ENCODE measurements at regions not wholly inside any gene's neighbourhood (a gene's known extent, or its start where the extent isn't known, plus 50 kb on each side); places are given as distances from the start of the nearest gene placed in this dataset.
"Not testable (repeated sequence)": the region's sequence is repeated elsewhere in the genome, so short reads cannot be mapped to it uniquely, and the experiment has no call there.

DNA sequence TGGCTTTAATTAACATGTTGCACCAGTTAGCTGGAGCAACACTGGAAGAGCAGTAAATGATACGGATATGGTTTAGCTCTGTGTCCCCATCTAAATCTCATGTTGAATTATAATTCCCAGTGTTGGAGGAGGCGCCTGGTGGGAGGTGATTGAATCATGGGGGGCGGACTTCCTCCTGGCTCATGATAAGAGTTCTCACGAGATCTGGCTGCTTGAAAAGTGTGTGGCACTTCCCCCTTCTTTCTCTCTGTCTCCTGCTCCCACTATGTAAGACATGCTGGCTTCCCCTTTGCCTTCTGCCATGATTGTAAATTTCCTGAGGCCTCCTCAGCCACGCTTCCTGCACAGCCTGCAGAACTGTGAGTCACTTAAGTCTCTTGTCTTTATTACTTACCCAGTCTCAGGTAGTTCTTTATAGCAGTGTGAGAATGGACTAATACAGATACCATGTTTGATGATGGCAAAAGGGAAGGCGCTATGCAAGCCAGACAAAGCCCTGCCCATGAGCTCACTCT lies 963.6 kb downstream of the SOCS6 start:
- Histone ChIP-seq H3K36me3 (ENCODE audit: control insufficient read depth, insufficient read depth, low read length) (no peaks in the 10 kb centered on the region), H3K27me3 (ENCODE audit: control insufficient read depth, insufficient read depth, low read length) (no peaks in the 10 kb centered on the region)

DNA sequence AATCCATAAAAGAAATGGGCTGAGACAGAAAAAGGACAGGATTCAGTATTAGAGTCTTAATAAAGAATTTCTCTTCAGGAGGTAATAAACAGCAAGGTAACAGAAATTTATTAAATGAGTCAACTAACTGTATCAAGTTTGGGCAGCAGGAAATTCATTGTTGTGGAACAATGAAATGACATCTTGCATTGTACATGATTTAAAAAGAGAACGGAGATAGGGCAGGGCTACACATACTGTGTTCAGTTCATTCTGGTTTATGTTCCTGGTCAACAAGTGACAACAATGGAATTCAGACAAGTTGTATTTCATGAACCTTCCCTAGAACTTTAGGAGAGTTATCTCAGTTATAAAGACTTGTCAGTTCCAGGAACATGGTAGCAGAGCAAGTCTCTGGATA lies 961.3 kb downstream of the SOCS6 start:
- no peaks in the 10 kb centered on the region for H3K4me1 ChIP-seq (ENCODE audit: control insufficient read depth, insufficient read depth, low read length)
- no peak overlapping the region for H3K4me3 ChIP-seq (ENCODE audit: low read length)
- H3K27me3 ChIP-seq (ENCODE audit: control insufficient read depth, insufficient read depth, low read length): no peaks in the 10 kb centered on the region
- no peak overlapping the region for H3K9ac ChIP-seq (ENCODE audit: low read length)
- no peak overlapping the region for H3K27ac ChIP-seq (ENCODE audit: low read depth, low read length)
- no peaks in the 10 kb centered on the region for H3K36me3 ChIP-seq (ENCODE audit: control insufficient read depth, insufficient read depth, low read length)

More for the DNA sequence above, 963.6 kb downstream of the SOCS6 start:
- Histone ChIP-seq H3K9ac (ENCODE audit: low read length) (no peak overlapping the region), H3K4me3 (ENCODE audit: low read length) (no peak overlapping the region), H3K4me1 (ENCODE audit: control insufficient read depth, insufficient read depth, low read length) (no peaks in the 10 kb centered on the region), H3K27ac (ENCODE audit: low read depth, low read length) (no peak overlapping the region)

DNA sequence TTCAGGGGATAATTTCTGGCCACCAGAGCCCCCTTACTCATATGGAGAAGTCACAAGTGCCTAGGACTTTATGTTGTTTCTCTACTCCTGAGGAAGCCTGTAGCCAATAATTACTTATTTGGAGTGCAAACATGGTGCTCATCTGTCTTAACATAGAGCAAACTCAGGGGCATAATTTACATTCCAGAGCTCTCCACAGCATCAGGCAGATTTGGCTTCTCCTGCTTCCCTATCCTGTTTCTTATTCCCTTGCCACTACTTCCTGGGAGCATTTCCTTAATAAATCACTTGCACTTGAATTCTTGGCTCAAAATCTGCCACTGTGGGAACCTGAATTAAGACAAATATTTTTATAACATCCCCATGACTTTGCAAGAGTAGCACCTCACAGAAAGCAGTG lies 960.9 kb downstream of the SOCS6 start:
- Histone ChIP-seq H3K4me3 (ENCODE audit: low read length) (no peak overlapping the region), H3K36me3 (ENCODE audit: control insufficient read depth, insufficient read depth, low read length) (no peaks in the 10 kb centered on the region), H3K9ac (ENCODE audit: low read length) (no peak overlapping the region), H3K4me1 (ENCODE audit: control insufficient read depth, insufficient read depth, low read length) (no peaks in the 10 kb centered on the region), H3K27ac (ENCODE audit: low read depth, low read length) (no peak overlapping the region), H3K27me3 (ENCODE audit: control insufficient read depth, insufficient read depth, low read length) (no peaks in the 10 kb centered on the region)

DNA sequence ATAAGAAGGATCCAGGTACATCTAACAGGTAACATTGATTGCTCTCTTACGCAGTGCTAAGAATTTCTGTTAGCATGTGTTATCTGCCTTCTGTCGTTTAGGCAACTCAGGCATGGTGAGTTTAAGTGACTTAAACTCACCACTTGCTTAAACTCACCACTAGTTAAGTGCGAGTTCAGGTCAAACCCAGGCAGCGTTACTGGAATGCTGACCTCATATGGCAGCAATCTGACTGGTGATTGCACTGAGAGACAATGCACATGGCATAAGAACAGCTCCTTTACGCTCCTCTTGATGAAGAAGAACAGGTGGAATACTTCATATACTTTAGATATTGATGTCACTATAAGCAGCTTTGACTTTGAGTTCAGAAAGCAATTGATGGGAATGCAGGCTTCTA lies 954.1 kb downstream of the SOCS6 start:
- Histone ChIP-seq H3K4me3 (ENCODE audit: low read length) (no peak overlapping the region), H3K27me3 (ENCODE audit: control insufficient read depth, insufficient read depth, low read length) (no peaks in the 10 kb centered on the region), H3K27ac (ENCODE audit: low read depth, low read length) (no peak overlapping the region), H3K36me3 (ENCODE audit: control insufficient read depth, insufficient read depth, low read length) (no peaks in the 10 kb centered on the region), H3K4me1 (ENCODE audit: control insufficient read depth, insufficient read depth, low read length) (no peaks in the 10 kb centered on the region), H3K9ac (ENCODE audit: low read length) (no peak overlapping the region)

DNA sequence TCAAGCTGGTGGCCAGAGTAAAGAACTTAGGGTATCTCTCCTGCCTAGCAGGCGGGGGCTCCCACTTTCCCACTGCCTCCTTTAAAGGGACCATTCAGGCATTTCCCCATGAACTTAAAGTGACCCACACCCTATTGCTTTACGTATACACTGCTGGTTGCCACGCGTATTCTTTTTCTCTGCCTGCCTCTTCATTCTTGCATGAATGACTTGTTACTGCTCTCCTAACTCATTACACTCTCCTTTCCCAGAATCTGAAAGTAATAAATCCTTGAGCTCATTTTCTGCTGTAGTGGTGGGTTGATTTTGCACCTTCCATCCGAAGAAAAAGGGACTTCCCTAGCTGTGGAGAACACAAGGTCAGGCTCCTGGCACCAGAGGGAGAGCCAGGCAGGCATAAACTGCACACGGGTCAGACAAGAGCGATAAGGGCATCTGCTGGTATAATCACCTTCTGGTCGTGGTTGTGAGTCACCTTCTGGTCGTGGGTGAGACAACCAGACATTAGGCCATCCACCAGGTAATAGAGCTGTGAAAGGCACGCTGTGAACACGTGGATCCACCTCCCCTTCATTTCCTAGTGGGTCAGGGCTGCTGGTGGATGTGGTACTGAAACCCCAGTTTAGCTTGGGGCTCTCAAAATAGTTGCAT lies 950.3 kb downstream of the SOCS6 start:
- no peaks in the 10 kb centered on the region for H3K36me3 ChIP-seq (ENCODE audit: control insufficient read depth, insufficient read depth, low read length)
- no peak overlapping the region for H3K27ac ChIP-seq (ENCODE audit: low read depth, low read length)
- H3K9ac ChIP-seq (ENCODE audit: low read length): no peak overlapping the region
- no peak overlapping the region for H3K4me3 ChIP-seq (ENCODE audit: low read length)
- no peaks in the 10 kb centered on the region for H3K27me3 ChIP-seq (ENCODE audit: control insufficient read depth, insufficient read depth, low read length)
- no peaks in the 10 kb centered on the region for H3K4me1 ChIP-seq (ENCODE audit: control insufficient read depth, insufficient read depth, low read length)

DNA sequence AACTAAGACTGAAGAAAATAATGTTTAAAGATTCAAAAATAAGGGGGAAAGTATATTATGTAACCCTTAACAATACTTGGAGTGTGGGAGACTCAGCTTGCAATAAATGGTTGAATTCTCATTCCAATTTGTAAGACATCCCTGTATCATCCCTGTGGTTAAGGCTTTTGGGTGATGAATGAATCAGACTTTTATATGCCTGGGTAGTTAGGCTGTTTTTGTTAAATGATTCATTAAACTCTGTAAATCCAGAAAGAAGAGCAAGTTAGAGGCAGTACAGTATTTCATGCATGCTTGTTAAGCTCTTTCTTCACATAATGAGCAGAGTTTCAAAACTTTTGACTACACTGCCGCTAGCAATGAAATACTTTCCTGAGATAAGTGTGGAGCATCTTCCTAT lies 948.8 kb downstream of the SOCS6 start:
- Histone ChIP-seq H3K27ac (ENCODE audit: low read depth, low read length) (no peak overlapping the region), H3K36me3 (ENCODE audit: control insufficient read depth, insufficient read depth, low read length) (no peaks in the 10 kb centered on the region), H3K9ac (ENCODE audit: low read length) (no peak overlapping the region), H3K4me1 (ENCODE audit: control insufficient read depth, insufficient read depth, low read length) (no peaks in the 10 kb centered on the region), H3K4me3 (ENCODE audit: low read length) (no peak overlapping the region), H3K27me3 (ENCODE audit: control insufficient read depth, insufficient read depth, low read length) (no peaks in the 10 kb centered on the region)

DNA sequence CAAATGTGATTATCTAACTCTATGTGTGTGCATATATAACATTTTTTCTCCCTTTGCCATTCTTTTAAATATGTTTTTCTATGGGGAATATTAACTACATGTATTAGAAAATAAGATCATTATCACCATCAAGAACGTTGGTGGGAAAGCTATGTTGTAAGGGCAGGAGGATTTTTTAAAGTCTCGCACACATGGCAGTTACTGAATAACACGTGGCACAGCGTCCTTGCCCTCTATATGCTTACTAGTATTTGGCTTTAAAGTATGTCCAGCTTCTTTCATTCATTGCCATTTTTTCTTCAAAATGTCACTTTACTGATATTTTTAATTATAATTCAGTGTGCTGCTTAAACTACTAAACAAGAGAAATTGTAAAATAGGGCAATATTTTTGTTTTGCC lies 944.3 kb downstream of the SOCS6 start:
- H3K4me3 ChIP-seq (ENCODE audit: low read length): no peak overlapping the region

DNA sequence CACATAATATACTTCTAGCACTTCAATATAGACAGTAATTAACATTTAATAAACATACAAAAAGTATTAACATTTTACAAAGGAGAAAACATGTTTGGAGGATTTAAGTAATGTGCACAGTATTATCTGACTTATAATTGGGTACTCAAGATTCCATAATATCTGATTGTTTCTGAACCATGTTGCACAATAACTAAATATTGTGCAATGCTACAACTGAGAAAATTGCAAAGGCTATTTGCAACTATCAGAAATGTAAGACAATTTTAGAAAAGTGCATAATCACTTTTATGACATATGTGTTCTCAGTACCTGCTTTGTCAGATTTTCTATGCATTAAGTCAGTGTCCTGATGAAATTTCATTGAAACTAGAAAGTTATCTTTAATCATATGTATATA lies 934.6 kb downstream of the SOCS6 start:
- no peaks in the 10 kb centered on the region for H3K27me3 ChIP-seq (ENCODE audit: control insufficient read depth, insufficient read depth, low read length)
- no peak overlapping the region for H3K4me3 ChIP-seq (ENCODE audit: low read length)
- H3K4me1 ChIP-seq (ENCODE audit: control insufficient read depth, insufficient read depth, low read length): no peaks in the 10 kb centered on the region
- H3K27ac ChIP-seq (ENCODE audit: low read depth, low read length): no peak overlapping the region
- H3K36me3 ChIP-seq (ENCODE audit: control insufficient read depth, insufficient read depth, low read length): no peaks in the 10 kb centered on the region
- no peak overlapping the region for H3K9ac ChIP-seq (ENCODE audit: low read length)

More for the DNA sequence above, 944.3 kb downstream of the SOCS6 start:
- H3K9ac ChIP-seq (ENCODE audit: low read length): no peak overlapping the region
- no peaks in the 10 kb centered on the region for H3K4me1 ChIP-seq (ENCODE audit: control insufficient read depth, insufficient read depth, low read length)
- no peak overlapping the region for H3K27ac ChIP-seq (ENCODE audit: low read depth, low read length)
- H3K27me3 ChIP-seq (ENCODE audit: control insufficient read depth, insufficient read depth, low read length): no peaks in the 10 kb centered on the region
- no peaks in the 10 kb centered on the region for H3K36me3 ChIP-seq (ENCODE audit: control insufficient read depth, insufficient read depth, low read length)

DNA sequence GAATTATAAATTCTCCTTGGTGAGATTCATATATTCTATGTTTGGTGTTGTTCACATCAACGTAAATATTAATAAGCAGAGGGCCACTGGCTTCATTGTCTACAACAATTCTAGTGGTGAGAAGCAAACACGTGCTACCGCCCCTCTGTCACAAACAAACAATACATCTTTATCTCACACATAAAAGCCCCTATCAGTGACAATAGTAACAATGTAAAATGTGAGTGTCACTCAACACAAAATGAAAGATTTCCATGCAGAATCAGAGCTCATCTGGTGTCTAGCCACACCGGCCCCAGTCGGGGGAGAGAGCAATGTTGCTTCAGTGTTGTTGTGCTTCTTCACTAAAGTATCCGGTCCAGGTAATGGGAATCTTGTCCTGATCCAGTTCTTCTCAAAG lies 932.6 kb downstream of the SOCS6 start:
- Histone ChIP-seq H3K27me3 (ENCODE audit: control insufficient read depth, insufficient read depth, low read length) (no peaks in the 10 kb centered on the region), H3K27ac (ENCODE audit: low read depth, low read length) (no peak overlapping the region), H3K36me3 (ENCODE audit: control insufficient read depth, insufficient read depth, low read length) (no peaks in the 10 kb centered on the region), H3K9ac (ENCODE audit: low read length) (no peak overlapping the region), H3K4me3 (ENCODE audit: low read length) (no peak overlapping the region), H3K4me1 (ENCODE audit: control insufficient read depth, insufficient read depth, low read length) (no peaks in the 10 kb centered on the region)

DNA sequence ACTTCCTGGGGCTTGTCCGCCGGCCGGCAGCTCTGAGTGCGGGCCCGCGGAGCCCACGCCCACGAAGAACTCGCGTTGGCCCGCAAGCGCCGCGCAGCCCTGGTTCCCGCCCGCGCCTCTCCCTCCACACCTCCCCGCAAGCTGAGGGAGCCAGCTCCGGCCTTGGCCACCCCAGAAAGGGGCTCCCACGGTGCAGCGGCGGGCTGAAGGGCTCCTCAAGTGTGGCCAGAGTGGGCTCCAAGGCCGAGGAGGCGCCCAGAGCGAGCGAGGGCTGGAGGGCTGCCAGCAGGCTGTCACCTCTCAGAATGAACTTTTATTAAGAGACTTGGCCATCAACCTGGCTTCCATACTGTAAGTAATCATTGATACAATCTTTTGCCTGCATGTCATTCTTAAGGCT lies 923.9 kb downstream of the SOCS6 start:
- H3K4me3 ChIP-seq (ENCODE audit: low read length); H3K27me3 ChIP-seq (ENCODE audit: control insufficient read depth, insufficient read depth, low read length); H3K9ac ChIP-seq (ENCODE audit: low read length); H3K36me3 ChIP-seq (ENCODE audit: control insufficient read depth, insufficient read depth, low read length); H3K27ac ChIP-seq (ENCODE audit: low read depth, low read length); H3K4me1 ChIP-seq (ENCODE audit: control insufficient read depth, insufficient read depth, low read length): not testable (repeated sequence)

DNA sequence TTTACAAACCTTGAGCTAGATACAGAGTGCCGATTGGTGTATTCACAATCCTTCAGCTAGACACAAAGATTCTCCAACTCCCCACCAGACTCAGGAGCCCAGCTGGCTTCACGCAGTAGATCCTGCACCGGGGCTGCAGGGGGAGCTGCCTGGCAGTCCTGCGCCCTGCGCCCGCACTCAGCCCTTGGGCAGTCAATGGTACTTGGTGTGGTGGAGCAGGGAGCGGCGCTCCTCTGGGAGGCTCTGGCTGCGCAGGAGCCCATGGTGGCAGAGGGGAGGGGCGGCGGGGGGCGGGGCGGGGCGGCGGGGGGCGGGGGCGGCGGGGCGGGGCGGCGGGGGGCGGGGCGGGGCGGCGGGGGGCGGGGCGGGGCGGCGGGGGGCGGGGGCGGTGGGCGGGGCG lies 923.4 kb downstream of the SOCS6 start:
- H3K9ac ChIP-seq (ENCODE audit: low read length): no peak overlapping the region
- H3K4me3 ChIP-seq (ENCODE audit: low read length): no peak overlapping the region
- no peaks in the 10 kb centered on the region for H3K36me3 ChIP-seq (ENCODE audit: control insufficient read depth, insufficient read depth, low read length)
- H3K27ac ChIP-seq (ENCODE audit: low read depth, low read length): no peak overlapping the region
- no peaks in the 10 kb centered on the region for H3K4me1 ChIP-seq (ENCODE audit: control insufficient read depth, insufficient read depth, low read length)
- H3K27me3 ChIP-seq (ENCODE audit: control insufficient read depth, insufficient read depth, low read length): no peaks in the 10 kb centered on the region

DNA sequence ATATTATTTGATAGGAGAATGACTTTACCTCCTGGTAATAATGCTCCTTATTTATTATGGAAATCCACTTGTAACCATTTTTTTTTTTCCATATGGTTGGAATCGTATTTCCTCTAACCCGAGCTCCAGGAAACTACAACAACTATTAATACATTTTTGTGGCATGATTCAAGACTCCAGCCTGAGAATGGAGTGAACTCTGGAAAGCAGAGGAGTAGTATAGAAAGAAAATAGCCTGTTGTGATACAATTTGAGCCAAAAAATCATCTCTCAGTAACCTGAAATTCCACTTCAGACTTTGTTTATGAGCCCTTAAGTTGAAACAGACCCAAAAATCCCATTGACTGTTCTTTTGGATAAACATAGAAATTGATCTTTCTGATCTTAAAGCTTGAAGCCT lies 921.1 kb downstream of the SOCS6 start:
- H3K27me3 ChIP-seq (ENCODE audit: control insufficient read depth, insufficient read depth, low read length): no peaks in the 10 kb centered on the region
- H3K36me3 ChIP-seq (ENCODE audit: control insufficient read depth, insufficient read depth, low read length): no peaks in the 10 kb centered on the region
- H3K27ac ChIP-seq (ENCODE audit: low read depth, low read length): no peak overlapping the region
- H3K4me3 ChIP-seq (ENCODE audit: low read length): no peak overlapping the region
- H3K4me1 ChIP-seq (ENCODE audit: control insufficient read depth, insufficient read depth, low read length): no peaks in the 10 kb centered on the region
- no peak overlapping the region for H3K9ac ChIP-seq (ENCODE audit: low read length)

DNA sequence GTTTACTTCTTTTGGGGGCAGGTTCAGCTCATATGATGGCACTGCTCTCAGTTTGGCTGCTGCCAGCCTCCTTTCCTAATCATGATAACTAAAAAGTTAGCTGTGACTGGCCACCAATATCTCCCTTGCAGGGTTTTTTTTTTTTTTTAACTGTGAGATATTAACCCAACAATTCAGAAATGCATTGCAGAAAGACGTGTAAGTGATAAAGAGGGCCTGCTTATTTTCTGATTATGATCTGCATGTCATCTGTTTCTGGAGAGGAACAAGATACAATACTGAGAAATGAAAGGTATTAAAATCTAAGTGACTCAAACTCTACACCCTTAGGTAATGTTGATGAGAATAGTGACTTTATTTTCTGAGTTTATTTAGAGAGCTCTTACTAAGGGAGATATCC lies 905.6 kb downstream of the SOCS6 start:
- H3K9ac ChIP-seq (ENCODE audit: low read length): no peak overlapping the region
- H3K4me3 ChIP-seq (ENCODE audit: low read length): no peak overlapping the region
- no peaks in the 10 kb centered on the region for H3K4me1 ChIP-seq (ENCODE audit: control insufficient read depth, insufficient read depth, low read length)
- no peaks in the 10 kb centered on the region for H3K36me3 ChIP-seq (ENCODE audit: control insufficient read depth, insufficient read depth, low read length)
- no peaks in the 10 kb centered on the region for H3K27me3 ChIP-seq (ENCODE audit: control insufficient read depth, insufficient read depth, low read length)
- H3K27ac ChIP-seq (ENCODE audit: low read depth, low read length): no peak overlapping the region
